SH-SY5Y (cell line): ENCODE measurements at regions not wholly inside any gene's neighbourhood (a gene's known extent, or its start where the extent isn't known, plus 50 kb on each side); places are given as distances from the start of the nearest gene placed in this dataset.

Experiments used
- GATA2 ChIP-seq: IDR thresholded peaks from 2 replicates; pipeline ENCODE4 v1.6.1; 2011; ENCODE audit warnings: mild to moderate bottlenecking, low read depth, low read length
- GATA3 ChIP-seq: IDR thresholded peaks from 2 replicates; pipeline ENCODE4 v1.6.1; 2011; ENCODE audit warnings: low read depth, mild to moderate bottlenecking, low read length, moderate library complexity

DNA sequence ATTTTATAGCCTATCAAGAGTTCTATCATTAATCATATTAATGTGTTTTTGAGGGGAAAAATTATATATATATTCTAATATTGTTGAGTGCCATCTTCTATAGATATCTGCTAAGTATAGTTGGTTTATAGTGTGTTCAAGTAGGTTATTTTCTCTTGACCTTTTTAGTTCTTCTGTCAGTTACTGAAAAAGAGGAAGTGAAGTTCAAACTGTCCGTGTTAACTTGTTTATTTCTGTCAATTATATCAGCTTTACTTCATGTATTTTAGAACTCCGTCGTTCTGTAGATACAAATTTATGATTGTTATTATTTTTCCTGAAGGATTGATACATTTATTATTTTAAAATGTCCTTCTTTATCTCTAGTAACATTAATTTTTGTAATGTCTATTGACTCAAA is 1209.1 kb downstream of the CDH12 start:
- no peak for TF ChIP-seq GATA2
- no peak for TF ChIP-seq GATA3
